HFF-Myc (cell line): ENCODE measurements at regions not wholly inside any gene's neighbourhood (a gene's known extent, or its start where the extent isn't known, plus 50 kb on each side); places are given as distances from the start of the nearest gene placed in this dataset.

Experiments
- DNase-seq: peaks from one replicate; pipeline ENCODE4 v3.0.0-alpha.2; 2011; ENCODE audit warnings: low read depth; ENCODE audit errors: extremely low read depth
- H3K4me3 ChIP-seq: replicated peaks from 2 replicates; pipeline ENCODE4 v1.5.1; 2011; ENCODE audit warnings: low read depth, mild to moderate bottlenecking, control low read depth, low read length
- CTCF ChIP-seq: IDR thresholded peaks from 2 replicates; pipeline ENCODE4 v1.5.1; 2012; ENCODE audit warnings: mild to moderate bottlenecking, low read depth, low read length, control low read depth; ENCODE audit errors: missing control alignments

DNA sequence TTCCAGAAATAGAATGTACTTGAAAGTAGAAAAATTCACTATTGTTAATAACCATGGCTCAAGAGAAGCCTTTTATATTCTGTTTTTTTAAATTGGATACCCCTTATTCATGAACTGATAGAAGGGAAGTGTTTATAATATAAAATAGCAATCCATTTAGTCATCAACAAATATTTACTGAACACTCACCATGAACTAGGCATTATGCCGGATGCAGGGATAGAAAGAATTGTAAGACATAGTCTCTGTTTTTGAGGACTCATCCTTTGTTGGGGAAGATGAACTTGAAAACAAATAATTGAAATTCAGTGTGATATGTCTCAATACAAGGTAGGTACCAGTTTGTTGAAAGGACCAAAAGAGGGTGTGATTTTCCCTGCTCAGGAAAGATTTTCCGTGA lies 160.9 kb upstream of the SATB1 start:
- DNase-seq: no peak
- TF ChIP-seq CTCF: no peak
- no peak overlapping the region for H3K4me3 ChIP-seq

DNA sequence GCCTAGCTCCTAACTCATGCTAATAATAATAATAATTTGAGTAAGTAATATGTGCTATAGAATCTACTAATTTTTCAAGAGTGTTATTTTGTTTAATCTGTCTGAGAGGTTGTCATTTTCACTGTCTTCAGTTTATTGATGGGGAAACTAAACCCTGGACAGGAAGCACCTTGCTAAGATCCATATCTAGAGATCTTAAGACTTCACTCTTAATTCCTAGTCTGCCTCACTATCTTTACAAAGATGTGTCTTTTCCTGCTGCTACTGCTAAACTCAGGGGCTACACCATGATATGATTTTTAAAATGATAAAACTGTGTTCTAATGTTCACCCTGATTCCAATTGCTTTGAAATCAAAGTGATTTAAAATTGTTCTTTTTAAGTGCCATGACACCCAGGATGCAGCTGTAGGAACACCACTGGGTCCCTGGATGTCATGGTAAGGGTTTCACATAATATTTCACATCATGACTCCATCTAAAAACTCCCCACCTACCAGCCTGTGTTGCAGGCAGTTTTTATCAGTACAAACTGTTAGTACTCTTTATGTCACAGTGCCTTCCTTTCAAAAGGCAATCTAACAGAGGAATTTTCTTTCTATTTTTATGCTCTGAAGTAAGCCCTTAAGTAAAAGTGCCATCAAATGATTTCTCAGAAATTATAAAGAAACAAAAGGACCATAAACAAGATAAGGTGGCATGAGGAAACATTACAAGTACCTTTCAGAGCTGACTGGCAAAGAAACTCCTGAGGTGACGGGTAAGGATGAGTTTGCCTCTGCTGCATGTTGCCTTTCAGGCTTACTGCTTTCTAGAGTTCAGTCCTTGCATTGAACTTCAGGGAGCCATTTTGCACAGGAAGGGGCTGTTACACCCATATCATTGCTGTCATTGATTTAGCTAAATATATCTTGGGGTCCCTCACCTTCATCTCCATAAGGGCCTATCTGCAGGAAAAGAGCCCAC lies 160.1 kb upstream of the SATB1 start:
- no peak overlapping the region for H3K4me3 ChIP-seq
- no peak for TF ChIP-seq CTCF

DNA sequence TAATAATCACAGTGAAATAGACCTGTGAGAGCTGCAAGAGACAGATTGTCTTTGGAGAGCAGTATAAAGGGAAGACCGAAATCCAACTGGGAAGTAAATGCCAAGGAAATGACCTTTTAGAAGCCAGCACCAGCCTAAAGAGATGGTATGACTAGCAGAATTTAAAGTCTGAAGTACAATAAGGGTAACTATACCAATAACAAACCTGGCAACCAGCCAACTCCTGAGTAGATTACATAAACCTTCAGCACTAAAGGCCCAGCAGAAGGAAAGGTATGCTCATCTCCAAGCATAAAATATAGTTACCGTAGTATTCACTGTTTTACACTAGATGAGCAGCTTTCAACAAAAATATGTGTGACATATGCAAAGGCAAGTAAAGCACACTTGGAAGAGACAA lies 155.1 kb upstream of the SATB1 start:
- TF ChIP-seq CTCF: no peak
- H3K4me3 ChIP-seq: no peak overlapping the region
- DNase-seq: no peak

More for the DNA sequence above, 160.1 kb upstream of the SATB1 start:
- no peak for DNase-seq

GRCh38 chr3:18579661-18580060 lies 154.5 kb upstream of the SATB1 start:
- TF ChIP-seq CTCF: no peak
- no peak overlapping the region for H3K4me3 ChIP-seq
- no peak for DNase-seq

DNA sequence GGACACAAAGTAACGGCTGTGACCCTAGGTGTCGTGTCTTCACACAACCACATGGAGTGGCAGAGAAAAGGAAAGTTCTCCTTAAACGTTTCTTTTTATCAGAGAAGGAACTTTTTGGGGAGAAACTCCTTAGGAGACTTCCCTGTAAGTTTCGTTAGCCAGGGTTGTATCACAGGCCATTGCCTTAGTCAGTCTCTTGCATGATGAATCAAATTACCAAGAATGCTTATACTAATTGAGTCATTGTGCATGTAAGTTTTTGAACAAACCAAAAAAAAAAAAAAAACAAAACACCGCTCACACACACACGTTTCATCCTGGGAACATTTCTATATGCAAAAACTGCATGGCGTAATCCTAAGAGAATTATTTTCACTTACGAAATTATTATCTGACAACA lies 150.4 kb upstream of the SATB1 start:
- no peak overlapping the region for H3K4me3 ChIP-seq
- no peak for DNase-seq
- no peak for TF ChIP-seq CTCF

- H3K4me3 ChIP-seq: no peak overlapping the region
- DNase-seq: no peak
- no peak for TF ChIP-seq CTCF
Observed at GRCh38 chr3:18572809-18573208, 147.7 kb upstream of the SATB1 start.
